Esophagus muscularis mucosa (tissue), 3 donors: ENCODE measurements at regions not wholly inside any gene's neighbourhood (a gene's known extent, or its start where the extent isn't known, plus 50 kb on each side); places are given as distances from the start of the nearest gene placed in this dataset.

Experiments used
- EP300 ChIP-seq: sonication (generic); formaldehyde crosslinking; IDR thresholded peaks from one replicate; pipeline ENCODE4 v1.6.1; 2017; ENCODE audit warnings: antibody characterized with exemption
- TF ChIP-seq, protein P1 (sequence below), 3 experiments: fragments of 200-600 bp in 2 of 3; fragments of 450-650 bp in 1 of 3; sonication (generic) in 2 of 3; IDR thresholded peaks; one replicate each; pipeline ENCODE4 v1.5.1; 2017 to 2019; ENCODE audit warnings: antibody characterized with exemption in 3 of 3, mild to moderate bottlenecking in 2 of 3, moderate library complexity in 1 of 3

GRCh38 chr14:80087411-80087810, 123.9 kb downstream of the DIO2 start:
- TF ChIP-seq, protein P1, sequence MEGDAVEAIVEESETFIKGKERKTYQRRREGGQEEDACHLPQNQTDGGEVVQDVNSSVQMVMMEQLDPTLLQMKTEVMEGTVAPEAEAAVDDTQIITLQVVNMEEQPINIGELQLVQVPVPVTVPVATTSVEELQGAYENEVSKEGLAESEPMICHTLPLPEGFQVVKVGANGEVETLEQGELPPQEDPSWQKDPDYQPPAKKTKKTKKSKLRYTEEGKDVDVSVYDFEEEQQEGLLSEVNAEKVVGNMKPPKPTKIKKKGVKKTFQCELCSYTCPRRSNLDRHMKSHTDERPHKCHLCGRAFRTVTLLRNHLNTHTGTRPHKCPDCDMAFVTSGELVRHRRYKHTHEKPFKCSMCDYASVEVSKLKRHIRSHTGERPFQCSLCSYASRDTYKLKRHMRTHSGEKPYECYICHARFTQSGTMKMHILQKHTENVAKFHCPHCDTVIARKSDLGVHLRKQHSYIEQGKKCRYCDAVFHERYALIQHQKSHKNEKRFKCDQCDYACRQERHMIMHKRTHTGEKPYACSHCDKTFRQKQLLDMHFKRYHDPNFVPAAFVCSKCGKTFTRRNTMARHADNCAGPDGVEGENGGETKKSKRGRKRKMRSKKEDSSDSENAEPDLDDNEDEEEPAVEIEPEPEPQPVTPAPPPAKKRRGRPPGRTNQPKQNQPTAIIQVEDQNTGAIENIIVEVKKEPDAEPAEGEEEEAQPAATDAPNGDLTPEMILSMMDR (IDR thresholded peaks at IDR 0.05), result no peak
- TF ChIP-seq EP300, result no peak
